ENCODE measurements at regions not wholly inside any gene's neighbourhood (a gene's known extent, or its start where the extent isn't known, plus 50 kb on each side); places are given as distances from the start of the nearest gene placed in this dataset.

- H3K9me3 ChIP-seq: no peaks in the 10 kb centered on the region
- H3K27me3 ChIP-seq: no peaks in the 10 kb centered on the region
- H3K4me1 ChIP-seq: peaks cover 0 to 14% of the 10 kb centered on the region in 2 donors
- no peak overlapping the region for H3K27ac ChIP-seq
- no peak for DNase-seq (ENCODE audit: low spot score)
- no peaks in the 10 kb centered on the region for H3K36me3 ChIP-seq
- no peak for TF ChIP-seq CTCF (IDR thresholded peaks at IDR 0.05)
- H3K4me3 ChIP-seq: no peak overlapping the region
These were observed 94.8 kb upstream of the SEC11C start for GRCh38 chr18:59044855-59045254.

GRCh38 chr18:59047321-59048047 lies 92.2 kb upstream of the SEC11C start:
- peaks cover 0 to 16% of the 10 kb centered on the region in 2 donors for H3K4me1 ChIP-seq
- TF ChIP-seq CTCF (IDR thresholded peaks at IDR 0.05): no peak
- no peaks in the 10 kb centered on the region for H3K27me3 ChIP-seq
- H3K36me3 ChIP-seq: no peaks in the 10 kb centered on the region
- H3K27ac ChIP-seq: no peak overlapping the region
- no peak overlapping the region for H3K4me3 ChIP-seq
- no peak for DNase-seq (ENCODE audit: low spot score)
- H3K9me3 ChIP-seq: no peaks in the 10 kb centered on the region

- Histone ChIP-seq H3K4me1 (peaks cover 0 to 10% of the 10 kb centered on the region in 2 donors), H3K9me3 (no peaks in the 10 kb centered on the region), H3K27ac (no peak overlapping the region), H3K4me3 (no peak overlapping the region), H3K27me3 (no peaks in the 10 kb centered on the region), H3K36me3 (no peaks in the 10 kb centered on the region)
- TF ChIP-seq CTCF (IDR thresholded peaks at IDR 0.05): no peak
- DNase-seq (ENCODE audit: low spot score): no peak
These were observed 91.7 kb upstream of the SEC11C start for GRCh38 chr18:59048048-59048363.

GRCh38 chr18:59048378-59048777 lies 91.3 kb upstream of the SEC11C start:
- peaks cover 0 to 9% of the 10 kb centered on the region in 2 donors for H3K4me1 ChIP-seq
- no peak for TF ChIP-seq CTCF (IDR thresholded peaks at IDR 0.05)

GRCh38 chr18:59049721-59050660 lies 89.7 kb upstream of the SEC11C start:
- no peak overlapping the region for H3K4me3 ChIP-seq
- H3K36me3 ChIP-seq: no peaks in the 10 kb centered on the region
- DNase-seq (ENCODE audit: low spot score): no peak
- H3K27me3 ChIP-seq: no peaks in the 10 kb centered on the region
- no peaks in the 10 kb centered on the region for H3K9me3 ChIP-seq
- H3K4me1 ChIP-seq: peaks cover 0 to 9% of the 10 kb centered on the region in 2 donors
- no peak overlapping the region for H3K27ac ChIP-seq
- no peak for TF ChIP-seq CTCF (IDR thresholded peaks at IDR 0.05)

More at GRCh38 chr18:59048378-59048777, 91.3 kb upstream of the SEC11C start:
- Histone ChIP-seq H3K36me3 (no peaks in the 10 kb centered on the region), H3K27me3 (no peaks in the 10 kb centered on the region), H3K9me3 (no peaks in the 10 kb centered on the region), H3K27ac (no peak overlapping the region), H3K4me3 (no peak overlapping the region)
- no peak for DNase-seq (ENCODE audit: low spot score)

Measured in right atrium auricular region (tissue), 2 donors.